Stimulated activated CD8-positive, alpha-beta memory T cell treated with anti-CD3 and anti-CD28 coated beads, Interleukin-4, amount 100 ng/mL, for 24 hours (primary cell): ENCODE measurements at regions not wholly inside any gene's neighbourhood (a gene's known extent, or its start where the extent isn't known, plus 50 kb on each side); places are given as distances from the start of the nearest gene placed in this dataset.
"Not testable (repeated sequence)": the region's sequence is repeated elsewhere in the genome, so short reads cannot be mapped to it uniquely, and the experiment has no call there.

ENCODE experiments used
- DNase-seq: peaks from one replicate; pipeline ENCODE4 v3.0.0-alpha.2; 2020; ENCODE audit warnings: low read depth

- DNase-seq = not testable (repeated sequence)
These were observed 145.5 kb upstream of the SSTR1 start for GRCh38 chr14:38062223-38062622.

DNA sequence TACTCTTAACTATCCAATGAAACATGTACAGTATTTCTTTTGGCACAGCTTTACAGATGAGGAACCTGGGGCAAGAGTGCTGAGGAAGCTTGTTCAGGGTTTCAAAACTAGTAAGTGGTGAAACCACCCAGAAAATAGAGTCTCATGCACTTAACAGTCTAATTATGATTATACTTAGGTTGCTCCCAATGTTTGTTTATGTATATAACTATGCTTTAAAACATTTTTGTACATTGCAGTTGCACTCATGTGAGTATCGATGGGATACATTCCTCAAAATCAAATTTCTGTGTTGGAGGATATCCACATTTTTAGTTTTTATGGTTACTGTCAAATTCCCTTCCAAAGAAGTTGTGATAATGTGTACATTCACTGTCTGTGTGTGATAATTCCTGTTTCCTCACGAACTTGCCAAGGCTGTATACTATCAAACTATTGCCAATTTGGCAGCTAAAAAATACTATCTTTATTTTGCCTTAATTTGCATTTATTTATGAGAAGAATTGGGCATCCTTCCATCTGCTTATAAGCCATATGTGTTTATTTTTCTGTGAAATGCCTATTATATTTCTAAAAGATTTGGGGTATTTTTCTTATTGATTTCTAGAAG is 143.9 kb upstream of the SSTR1 start:
- DNase-seq = no peak

DNA sequence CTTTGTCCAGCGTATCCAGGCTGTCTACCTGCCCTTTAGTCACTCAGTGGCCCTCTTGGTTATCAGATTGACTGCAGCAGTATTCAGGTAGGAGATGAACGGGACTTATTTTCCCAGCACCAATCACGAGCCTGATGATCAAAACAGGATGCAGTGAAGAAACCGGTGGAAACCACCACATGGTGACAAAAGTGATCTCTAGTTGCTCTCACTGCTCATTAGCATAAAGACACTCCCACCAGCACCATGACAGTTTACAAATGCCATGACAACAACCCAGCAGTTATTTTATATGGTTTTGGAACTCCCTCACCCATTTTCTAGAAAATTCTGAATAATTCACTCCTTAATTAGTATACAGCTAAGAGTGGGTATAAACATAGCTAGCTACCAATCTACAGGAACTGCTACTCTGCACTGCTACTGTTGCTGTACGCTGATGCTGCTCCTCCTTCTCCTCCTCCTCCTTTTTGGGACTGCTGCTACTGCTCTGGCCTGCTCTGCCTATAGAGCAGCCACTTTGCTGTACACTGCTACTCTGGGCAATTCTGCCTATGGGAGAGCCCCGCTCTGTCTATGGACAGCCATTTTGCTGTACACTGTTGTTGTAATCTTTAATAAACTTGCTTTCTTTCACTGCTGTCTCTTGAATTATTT is 142.5 kb upstream of the SSTR1 start:
- DNase-seq = peak; percentile 22

DNA sequence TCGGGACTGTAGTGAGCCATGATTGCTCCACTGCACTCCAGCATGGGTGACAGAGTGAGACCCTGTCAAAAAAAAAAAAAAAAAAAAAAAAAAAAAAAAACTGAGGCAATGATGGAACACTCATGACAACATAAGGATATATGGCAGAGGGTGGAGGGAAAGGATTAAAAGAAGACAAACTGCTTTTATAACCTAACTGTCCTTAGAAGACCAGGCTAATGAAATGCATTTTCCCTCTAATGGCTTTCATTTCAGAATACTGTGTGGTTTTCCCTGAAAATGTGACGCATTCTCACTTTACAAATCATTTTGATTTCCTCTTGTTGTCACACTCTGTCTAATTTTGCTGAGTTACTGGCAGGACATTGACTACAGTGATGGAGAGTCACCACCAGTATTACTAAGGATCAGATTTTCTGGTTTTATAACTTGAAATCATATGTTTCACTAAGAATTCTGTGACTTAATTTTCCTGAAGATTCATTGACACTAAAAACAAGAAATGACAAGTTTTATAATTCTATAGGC is 137.6 kb upstream of the SSTR1 start:
- no peak for DNase-seq

DNA sequence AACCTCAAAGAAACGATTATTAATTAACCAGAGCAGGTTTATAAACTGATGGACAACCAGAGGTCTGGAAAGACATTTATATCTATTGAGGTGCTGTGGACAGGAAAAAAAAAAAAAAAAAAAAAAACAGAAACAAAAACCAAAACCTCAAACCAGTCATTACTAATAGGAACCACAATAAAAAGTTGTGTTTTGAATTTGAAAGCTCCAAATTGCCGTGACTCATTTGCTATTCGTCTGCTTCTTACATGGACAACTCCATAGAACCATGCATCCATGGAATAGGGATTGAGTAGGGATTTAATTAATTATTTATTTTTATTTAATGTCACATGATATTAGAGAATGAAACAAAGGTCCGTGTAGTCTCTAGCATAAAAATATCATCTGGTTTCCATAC is 134.1 kb upstream of the SSTR1 start:
- no peak for DNase-seq

- no peak for DNase-seq
These were observed 133.6 kb upstream of the SSTR1 start for GRCh38 chr14:38074081-38074480.

DNA sequence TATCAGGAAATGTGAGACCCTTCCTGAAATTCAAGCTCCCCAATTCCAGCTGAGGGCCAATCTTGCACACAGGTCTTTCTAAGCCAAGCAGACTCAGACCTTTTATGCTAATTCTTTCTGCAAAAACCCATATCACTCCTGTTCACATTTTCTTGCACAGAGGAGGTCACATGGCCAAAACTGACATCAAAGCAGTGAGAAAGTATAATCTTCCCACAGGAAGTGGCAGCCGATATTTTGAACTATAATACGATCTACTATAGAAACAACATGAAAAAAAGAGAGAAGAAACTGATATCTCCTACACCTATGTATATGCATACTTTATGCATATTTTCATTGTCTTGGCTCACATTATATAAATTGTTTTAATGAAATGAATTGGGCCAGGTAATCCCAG is 132.9 kb upstream of the SSTR1 start:
- DNase-seq = no peak

- no peak for DNase-seq
These were observed 129.3 kb upstream of the SSTR1 start for GRCh38 chr14:38078393-38078792.

DNA sequence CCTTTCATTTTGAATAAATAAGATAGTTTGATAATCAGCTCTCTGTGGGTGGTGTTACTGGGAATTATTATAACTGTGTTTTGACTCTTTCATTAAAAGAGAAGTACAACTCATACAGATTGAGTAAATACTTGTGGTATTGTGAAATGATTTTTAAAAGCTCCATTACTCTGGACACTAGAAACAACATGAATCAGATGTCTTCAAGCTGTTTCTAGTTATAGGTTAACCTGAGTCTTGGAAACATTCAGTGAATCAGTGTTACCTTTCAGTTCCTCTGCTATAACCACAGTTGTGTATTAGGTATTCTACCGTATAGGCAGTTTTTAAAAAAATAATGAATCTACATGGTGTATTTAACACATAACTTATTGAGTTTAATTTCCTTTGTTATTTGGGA is 128.4 kb upstream of the SSTR1 start:
- no peak for DNase-seq

DNA sequence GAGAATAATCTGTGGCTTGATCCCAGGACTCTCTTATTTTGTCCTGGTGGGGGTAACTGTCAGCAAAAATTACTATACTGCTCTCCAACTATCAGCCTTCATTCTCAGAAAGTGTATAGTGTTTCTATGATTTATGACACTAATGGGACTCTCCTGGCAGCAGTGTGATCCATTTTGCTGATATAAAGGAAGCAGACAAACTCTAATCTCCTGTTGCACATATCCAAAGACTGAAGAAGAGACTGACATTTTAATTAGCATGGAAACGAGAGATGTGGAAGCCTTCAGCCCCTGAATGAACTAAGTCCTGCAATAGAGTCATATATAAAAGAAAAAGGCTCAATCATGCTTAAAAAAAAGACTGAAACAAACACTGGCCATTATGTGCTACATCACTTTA is 127.8 kb upstream of the SSTR1 start:
- no peak for DNase-seq

DNA sequence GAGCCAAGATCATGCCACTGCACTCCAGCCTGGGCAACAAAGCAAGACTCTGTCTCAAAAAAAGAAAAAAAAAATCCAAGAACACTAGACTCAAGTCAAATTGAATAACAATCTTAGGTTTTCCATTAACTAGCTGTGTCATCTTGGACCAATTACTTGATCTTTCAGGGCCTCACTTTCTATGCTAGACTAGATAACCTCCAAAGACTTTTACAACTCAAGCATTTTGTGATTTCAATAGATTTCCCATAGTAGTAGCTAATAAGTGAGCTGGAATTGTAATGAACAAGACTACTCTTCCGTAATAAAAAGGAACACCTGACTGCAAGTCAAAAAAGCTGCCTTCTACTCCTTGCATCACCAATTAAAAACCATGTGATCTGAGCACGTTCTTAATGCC is 127.0 kb upstream of the SSTR1 start:
- no peak for DNase-seq

DNA sequence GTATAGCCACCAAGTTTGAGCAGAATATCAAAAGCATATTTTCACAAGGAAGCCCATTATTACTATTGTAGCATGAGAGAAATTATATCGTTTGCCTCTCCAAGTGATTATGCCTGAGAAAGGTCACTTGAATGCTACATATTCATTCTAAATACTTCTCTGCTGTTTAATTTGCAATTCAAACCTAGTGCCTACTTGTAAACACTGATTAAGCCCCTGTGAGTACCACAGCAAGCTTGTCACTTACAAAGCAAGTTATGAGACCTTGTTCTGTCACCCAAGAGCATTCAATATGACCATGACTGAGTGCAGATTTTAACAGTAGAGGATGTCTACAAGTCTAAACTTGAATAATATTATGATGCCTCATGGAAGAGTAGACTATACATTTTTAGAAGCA is 124.7 kb upstream of the SSTR1 start:
- DNase-seq = no peak

GRCh38 chr14:38089123-38089522 is 118.6 kb upstream of the SSTR1 start:
- DNase-seq = no peak

- DNase-seq = no peak
These were observed 117.2 kb upstream of the SSTR1 start for GRCh38 chr14:38090506-38090905.

DNA sequence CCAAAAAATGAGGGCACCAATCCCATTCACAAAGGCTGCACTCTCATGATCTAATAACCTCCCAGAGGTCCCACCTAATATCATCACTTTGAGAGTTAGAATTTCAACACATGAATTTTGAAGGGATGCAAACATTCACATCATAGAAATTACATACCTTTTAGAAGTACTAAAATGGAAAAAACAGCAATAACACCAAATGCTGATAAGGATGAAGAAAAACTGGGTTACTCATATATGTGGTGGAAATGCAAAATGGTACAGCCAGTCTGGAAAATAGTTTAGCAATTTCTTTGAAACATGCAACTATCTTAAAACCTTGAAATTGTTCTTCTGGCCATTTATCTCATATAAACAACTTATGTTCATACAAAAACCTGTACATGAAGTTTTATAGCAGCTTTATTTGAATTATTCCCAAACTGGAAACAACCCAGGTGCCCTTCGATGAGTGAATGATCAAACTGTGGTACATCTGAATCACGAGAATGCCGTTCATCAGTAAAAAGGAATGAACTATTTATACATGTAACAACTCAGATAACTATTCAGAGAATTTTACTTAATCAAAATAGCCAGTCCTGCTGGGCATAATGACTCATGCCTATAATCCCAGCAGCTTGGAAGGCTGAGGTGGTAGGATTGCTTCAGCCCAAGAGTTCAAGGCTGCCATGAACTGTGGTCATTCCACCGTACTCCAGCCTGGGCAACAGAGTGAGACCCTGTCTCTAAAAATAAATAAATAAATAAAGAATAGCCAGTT is 109.4 kb upstream of the SSTR1 start:
- no peak for DNase-seq

DNA sequence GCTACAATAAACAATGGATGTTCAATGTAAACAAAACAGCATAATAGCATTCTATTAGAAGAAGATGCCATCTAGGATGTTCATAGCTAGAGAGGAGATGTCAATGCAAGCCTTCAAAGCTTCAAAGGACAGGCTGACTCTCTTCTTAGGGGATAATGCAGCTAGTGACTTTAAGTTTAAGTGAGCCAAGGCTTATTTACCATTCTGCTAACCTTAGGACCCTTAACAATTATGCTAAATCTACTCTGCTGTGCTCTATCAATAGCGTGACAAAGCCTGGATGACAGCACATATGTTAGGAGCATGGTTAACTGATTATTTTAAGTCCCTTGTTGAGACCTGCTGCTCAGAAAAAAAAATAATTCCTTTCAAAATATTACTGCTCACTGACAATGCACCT is 106.0 kb upstream of the SSTR1 start:
- DNase-seq = no peak

DNA sequence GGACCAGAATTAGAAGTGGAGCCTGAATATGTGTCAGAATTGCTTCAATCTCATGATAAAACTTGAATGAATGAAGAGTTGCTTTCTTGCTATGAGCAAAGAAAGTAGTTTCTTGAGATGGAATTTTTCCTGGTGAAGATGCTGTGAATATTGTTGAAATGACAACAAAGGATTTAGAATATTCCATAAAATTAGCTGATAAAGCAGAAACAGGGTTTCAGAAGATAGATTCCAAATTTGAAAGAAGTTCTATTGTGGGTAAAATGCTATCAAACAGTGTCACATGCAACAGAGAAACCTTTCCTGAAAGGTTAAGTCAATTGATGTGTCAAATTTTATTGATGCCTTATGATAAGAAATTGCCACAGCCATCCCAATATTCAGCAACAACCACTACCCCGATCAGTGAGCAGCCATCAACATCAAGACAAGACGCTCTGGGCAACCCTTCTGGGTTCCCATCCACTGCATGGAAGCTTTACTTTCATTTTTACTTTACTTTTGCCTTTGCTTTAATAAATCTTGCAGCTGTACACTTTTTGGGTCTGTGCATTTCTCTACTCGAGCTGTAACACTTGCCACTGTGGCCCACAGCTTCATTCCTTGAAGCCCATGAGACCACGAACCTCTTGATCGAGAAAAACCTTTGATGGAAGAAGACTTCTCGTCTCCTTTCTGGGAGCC is 104.0 kb upstream of the SSTR1 start:
- DNase-seq = no peak

DNA sequence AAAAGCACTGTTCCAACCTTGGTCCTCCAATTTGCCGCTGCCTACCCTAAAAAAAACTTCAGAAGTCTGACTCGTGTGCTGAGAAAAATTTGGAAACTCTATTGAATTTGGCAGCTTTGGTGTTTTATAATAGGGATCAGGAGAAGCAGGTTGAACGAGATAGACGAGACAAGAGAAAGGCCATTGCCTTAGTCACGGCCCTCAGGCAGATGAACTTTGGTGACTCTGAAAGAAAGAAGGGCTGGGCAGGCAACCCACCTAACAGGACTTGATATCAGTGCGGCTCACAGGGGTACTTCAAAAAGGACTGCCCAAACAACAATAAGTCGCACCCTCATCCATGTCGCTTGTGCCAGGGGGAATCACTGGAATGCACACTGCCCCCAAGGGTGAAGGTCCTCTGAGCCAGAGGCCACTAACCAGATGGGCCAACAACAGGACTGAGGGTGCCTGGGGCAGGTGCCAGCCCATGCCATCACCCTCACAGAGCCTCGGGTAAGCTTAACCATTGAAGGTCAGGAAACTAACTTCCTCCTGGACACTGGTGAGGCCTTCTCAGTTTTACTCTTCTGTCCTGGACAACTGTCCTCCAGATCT is 102.5 kb upstream of the SSTR1 start:
- DNase-seq = no peak

- DNase-seq = no peak
These were observed 100.5 kb upstream of the SSTR1 start for GRCh38 chr14:38107216-38107631.

DNA sequence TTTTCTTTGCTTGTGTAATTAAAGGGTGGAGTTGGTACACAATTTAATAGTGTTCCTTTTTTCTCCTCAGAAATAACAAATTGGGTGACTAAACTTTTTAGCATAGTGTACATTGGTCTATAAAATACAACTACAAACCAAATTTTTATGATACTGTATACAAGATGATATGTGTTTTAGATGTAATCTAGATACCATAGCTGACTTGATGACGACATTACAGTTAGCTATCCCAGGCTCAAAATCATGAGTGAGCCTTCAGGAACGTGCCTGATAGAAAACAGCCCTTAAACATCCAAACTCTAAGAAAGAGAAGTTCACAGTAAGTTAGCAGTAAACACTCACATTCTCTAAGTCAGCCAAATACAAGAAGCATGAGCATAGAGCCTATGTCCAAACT is 99.0 kb upstream of the SSTR1 start:
- no peak for DNase-seq

- DNase-seq = no peak
These were observed 97.4 kb upstream of the SSTR1 start for GRCh38 chr14:38110258-38110657.

DNA sequence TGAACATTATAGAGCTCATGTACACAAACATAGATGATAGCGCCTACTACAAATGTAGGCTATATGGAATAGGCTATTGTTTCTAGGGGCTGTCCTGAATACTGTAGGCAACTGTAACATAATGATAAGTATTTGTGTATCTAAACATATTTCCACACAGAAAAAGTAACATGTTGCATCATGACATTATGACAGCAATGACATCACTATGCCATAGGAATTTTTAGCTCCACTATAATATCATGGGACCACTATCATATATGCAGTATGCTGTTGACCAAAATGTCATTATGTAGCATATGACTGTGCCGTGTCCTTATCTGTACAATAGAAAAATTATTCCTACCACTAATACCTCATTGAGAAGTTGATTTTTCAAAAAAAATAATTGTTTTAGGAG is 96.7 kb upstream of the SSTR1 start:
- no peak for DNase-seq
